Vagina (tissue), 2 donors: ENCODE measurements at regions not wholly inside any gene's neighbourhood (a gene's known extent, or its start where the extent isn't known, plus 50 kb on each side); places are given as distances from the start of the nearest gene placed in this dataset.

Source experiments
- POLR2A ChIP-seq, 2 donors: fragments of 450-650 bp; IDR thresholded peaks; one replicate each; pipeline ENCODE4 v1.6.1; 2017; ENCODE audit warnings: antibody characterized with exemption in 2 of 2, mild to moderate bottlenecking in 2 of 2, moderate library complexity in 2 of 2
- TF ChIP-seq, protein P1 (sequence below), 3 experiments: fragments of 450-650 bp in 2 of 3; fragments of 200-600 bp in 1 of 3; sonication (generic) in 1 of 3; IDR thresholded peaks; one replicate each; pipeline ENCODE4 v1.5.1; 2017 to 2019; ENCODE audit warnings: antibody characterized with exemption in 3 of 3, mild to moderate bottlenecking in 2 of 3, moderate library complexity in 2 of 3

- TF ChIP-seq, protein P1, sequence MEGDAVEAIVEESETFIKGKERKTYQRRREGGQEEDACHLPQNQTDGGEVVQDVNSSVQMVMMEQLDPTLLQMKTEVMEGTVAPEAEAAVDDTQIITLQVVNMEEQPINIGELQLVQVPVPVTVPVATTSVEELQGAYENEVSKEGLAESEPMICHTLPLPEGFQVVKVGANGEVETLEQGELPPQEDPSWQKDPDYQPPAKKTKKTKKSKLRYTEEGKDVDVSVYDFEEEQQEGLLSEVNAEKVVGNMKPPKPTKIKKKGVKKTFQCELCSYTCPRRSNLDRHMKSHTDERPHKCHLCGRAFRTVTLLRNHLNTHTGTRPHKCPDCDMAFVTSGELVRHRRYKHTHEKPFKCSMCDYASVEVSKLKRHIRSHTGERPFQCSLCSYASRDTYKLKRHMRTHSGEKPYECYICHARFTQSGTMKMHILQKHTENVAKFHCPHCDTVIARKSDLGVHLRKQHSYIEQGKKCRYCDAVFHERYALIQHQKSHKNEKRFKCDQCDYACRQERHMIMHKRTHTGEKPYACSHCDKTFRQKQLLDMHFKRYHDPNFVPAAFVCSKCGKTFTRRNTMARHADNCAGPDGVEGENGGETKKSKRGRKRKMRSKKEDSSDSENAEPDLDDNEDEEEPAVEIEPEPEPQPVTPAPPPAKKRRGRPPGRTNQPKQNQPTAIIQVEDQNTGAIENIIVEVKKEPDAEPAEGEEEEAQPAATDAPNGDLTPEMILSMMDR (IDR thresholded peaks at IDR 0.05), result no peak
- no peak for TF ChIP-seq POLR2A (IDR thresholded peaks at IDR 0.05)
These were observed 318.8 kb downstream of the SPRY2 start for GRCh38 chr13:80022146-80022545.
